HG03521 (cell line): ENCODE measurements at regions not wholly inside any gene's neighbourhood (a gene's known extent, or its start where the extent isn't known, plus 50 kb on each side); places are given as distances from the start of the nearest gene placed in this dataset.
"Not testable (repeated sequence)": the region's sequence is repeated elsewhere in the genome, so short reads cannot be mapped to it uniquely, and the experiment has no call there.

Experiments used
- ATAC-seq: cut with Tn5 transposase; IDR thresholded peaks from one replicate; pipeline ENCODE4 v1.9.1; 2021; ENCODE audit warnings: mild to moderate bottlenecking, moderate library complexity; ENCODE audit not compliant: unreplicated experiment

DNA sequence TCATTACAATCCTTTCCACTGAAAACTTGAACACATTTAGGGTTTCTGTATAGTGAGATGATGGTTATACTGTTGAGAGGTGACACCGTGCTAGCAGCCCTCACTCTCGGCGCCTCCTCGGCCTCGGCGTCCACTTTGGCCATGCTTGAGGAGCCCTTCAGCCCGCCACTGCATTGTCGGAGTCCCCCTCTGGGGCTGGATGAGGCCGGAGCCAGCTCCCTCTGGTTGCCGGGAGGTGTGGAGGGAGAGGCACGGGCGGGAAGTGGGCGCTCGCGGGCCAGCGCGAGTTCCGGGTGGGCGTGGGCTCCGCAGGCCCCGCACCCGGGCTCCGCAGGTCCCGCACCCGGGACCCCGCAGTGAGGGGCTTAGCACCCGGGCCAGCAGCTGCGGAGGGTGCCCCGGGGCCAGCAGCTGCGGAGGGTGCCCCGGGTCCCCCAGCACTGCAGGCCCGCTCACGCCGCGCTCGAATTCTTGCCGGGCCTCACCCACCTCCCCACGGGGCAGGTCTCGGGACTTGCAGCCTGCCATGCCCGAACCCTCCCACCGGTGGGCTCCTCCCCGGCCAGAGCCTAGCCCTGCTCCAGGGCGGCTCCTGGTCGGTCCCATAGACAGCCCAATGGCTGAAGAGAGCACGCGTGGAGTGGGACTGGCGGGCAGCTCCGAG is 145.9 kb upstream of the ZNF608 start:
- no peak for ATAC-seq

DNA sequence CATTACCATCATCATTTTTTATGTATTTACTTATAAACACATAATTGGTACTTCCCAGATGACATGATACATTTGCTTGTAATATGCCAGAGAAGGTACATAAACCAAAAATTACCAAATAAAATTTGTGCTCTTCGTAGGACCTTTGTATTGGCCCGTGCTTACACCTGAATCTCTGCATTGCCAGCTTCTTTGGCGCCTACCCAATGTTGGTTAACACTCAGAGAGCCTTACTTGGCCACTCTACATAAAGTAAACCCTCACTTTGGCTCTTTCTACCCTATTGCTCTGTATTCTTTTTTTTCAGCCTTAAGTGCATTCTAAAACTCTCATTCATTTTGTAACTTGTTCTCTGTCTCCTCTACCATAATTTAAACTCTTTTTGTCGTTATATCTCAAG is 148.1 kb upstream of the ZNF608 start:
- no peak for ATAC-seq

DNA sequence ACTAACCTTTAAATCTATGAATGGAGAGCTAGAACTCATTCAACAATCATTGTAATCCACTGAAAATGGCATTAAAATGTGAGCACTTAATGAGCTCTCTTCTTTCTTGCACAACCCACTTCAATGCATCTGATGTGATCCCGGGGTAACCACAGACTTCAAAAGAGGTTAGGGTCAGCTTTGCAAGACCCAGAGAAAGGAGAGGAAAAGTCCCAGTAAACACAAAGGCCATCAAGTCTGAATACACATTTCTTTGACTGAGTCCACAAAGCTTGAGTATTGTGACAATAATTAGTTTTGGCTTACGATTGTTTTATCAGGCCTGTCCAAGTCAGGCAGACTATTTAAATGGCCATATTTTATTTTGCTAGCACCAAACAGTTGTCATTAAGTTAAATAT is 148.8 kb upstream of the ZNF608 start:
- ATAC-seq: no peak

DNA sequence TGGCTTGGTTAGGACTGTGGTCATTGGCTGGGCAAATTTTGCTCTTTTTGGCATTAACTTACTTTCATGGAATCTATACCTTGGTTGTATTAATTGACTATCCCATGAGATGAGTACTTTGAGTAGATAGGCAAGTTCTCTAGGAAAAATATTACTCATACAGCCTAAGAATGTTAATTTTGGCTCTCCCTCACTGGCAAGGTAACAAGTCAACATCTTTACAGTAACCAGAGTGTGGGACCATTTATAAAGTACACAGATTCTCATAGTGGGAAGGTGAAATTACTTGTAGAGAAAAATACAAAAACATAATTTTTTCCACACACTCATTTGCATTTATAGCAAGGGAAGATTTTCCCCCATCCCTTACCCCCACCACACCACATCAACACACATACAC is 154.6 kb upstream of the ZNF608 start:
- no peak for ATAC-seq

DNA sequence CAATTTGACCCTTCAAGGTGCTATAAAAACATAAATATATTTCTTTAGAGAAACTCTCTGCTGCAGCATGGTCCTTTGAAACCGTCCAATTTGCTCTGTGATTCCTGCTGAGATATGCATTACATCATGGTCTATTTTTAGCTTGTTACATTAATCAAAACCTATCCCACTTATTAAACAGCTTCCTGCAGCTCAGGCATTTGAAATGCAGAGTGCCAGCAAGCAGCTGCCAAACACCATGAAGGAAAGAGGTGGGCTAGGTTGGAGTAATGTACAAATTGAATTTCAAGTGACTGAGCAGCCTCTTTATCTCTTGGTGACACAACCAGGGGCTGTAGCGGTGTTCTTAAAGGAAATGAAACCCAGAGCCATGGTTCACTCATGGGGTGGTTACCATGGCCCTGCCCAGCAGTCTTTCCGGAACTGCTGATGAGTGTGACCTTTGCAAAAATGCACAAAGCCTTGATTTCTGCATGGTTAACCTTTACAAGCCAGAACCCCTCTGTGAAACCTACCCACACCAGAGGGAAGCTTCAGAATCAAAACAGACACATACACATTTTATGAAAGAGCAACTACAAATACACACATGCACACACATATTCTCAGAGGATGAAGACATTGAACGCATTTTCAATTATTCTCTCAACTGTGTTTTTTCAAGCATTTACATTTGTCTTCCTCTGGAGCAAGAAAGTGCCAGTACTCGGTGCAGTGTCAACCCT is 155.8 kb upstream of the ZNF608 start:
- ATAC-seq: peak; percentile 100

DNA sequence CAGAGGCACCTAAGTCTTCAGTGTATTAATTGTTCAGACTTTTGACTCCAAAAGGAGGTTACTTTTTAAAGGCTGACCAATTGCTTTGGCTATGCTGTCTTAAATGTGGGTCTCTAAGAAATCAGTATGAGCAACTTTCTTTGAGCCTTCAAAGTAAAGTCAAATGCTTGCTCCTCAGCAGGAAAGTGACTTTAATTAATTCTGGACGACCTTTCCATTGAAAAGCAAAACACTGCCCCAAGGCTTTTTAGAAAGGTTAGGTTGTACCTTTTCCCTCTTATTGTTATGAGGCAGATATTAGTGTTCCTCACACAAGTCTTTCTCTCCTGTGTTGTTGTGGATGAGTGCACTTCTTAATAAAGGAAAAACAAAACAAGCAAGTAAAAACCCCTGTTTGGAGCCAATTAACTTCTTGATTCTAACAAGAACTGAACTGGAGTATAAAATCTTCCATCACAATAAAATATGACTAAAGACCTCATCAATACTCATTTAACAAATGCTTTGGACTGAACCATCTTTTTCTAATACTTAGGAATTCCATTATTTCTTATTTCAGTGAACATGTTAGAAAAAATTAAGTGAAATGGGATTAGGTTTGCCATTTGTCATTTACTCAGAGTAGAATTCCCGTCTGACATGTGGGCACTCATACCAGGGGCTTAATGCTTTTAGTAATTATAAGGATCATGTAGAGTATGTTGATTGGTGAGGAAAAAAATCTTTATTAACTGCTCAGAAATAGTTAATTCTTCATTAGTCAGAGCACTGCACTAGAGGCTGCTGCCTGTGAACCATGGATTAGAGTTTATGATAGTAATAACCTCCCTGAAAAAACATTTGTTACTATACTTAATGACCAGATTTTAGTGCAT is 159.1 kb upstream of the ZNF608 start:
- no peak for ATAC-seq

DNA sequence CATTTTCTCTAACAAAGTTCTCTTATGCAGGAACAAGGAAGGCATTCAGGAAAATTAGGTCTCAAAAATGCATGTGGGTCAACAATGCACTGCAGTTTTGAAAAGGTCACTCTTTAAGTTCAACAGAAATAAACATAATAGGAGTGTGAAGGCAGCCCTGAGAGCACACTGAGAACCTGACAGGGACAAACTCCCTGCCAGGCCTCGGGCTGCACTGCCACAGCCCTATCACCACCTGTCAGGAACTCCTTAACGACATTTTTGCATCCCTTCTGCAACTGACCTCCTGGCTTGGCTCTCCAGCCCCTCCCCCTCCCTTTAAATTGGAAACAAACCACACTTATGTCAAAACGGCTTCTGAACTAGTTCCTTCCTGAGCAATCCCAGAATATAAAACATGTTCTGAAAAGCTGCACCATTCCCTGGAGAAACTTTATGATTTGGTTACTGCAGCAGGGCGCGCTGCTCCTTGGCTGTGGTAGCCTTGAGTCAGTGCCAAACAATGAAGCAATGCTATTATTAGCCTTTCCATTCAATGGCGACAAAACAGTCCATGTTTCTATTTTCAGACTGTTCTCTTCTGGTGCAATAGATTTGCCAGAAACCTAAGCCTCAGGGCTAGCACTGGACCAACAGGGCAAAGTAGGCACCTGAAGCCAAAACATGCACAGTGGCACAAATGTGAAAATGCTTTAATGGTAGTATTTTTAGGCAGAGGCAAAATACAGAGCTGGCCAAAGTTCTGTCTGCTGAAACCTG is 160.1 kb upstream of the ZNF608 start:
- no peak for ATAC-seq

DNA sequence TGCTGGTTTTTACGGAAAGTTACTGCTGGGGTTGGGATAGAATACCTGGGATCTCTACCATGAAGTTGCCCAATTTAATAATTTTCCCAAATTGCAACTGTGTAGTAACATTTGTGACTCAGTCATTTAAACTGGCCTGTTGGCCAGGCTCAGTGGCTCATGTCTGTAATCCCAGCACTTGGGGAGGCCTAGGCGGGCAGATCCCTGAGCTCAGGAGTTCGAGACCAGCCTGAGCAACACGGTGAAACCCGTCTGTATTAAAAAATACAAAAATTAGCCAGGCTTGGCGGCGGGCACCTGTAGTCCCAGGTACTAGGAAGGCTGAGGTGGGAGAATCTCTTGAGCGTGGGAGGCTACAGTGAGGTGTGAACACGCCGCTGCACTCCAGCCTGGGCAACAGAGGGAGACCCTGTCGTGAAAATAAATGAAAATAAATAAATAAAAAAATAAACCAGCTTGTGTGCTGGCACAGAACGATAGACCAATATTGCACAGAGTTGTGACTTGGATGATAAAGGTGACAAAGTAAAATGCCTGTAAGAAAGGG is 160.7 kb upstream of the ZNF608 start:
- ATAC-seq: no peak

DNA sequence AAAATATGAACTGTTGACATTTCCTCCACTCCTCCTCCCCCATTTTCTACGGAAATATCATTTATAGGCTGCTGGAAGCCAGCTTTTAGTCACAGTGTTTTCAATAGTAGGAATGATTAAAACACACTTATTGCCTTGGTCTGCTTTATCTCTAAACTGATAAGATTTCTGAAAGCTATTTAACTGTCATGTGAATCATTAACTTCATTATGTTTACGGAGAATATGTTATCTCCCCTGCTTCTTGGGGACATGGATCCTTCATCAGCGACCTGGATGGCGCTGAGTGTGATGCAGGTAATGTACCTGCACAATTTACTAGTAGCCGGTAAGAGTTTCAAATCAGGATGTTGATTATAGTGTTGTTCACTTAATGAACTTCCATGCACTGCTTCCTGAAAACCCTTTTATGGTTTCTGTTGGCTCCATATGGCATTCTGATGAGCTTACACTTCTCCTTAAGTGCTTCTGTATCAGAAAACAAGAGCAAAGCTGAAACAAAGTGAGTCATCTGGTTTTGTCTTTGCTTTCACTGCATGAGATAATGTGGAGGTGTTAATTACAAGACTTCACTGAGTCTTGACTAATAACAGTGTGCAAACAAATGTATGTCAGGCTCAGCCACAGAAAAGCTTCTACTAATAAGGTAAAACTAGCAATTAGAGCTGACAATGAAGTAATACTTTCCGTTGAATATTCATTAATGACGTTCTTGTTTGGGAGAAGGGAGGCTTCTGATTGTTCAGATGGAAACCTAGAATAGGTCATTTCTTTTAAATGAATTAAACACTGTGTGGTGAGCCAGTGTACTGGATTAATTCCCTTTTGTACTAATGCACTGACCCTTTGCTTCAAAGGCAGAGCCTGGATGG is 162.4 kb upstream of the ZNF608 start:
- peak; percentile 63 for ATAC-seq

DNA sequence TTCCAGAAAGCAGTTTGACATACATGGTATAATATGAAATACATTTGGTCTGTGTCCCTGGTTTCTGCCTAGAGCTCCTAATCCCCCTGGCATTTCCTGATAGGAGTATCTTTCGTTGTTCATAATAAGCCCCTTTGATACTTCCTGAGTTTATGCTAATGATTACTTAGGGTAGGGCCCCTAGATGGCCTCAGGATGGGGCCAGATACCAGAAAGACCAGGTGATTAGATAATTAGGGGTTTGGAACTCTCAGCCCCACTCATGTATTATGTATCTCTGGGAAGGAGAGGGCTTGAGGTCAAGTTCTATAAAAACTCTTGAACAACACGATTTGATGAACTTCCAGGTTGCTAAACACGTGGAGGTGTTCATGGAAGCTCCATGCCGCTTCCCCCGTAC is 163.3 kb upstream of the ZNF608 start:
- ATAC-seq: no peak

DNA sequence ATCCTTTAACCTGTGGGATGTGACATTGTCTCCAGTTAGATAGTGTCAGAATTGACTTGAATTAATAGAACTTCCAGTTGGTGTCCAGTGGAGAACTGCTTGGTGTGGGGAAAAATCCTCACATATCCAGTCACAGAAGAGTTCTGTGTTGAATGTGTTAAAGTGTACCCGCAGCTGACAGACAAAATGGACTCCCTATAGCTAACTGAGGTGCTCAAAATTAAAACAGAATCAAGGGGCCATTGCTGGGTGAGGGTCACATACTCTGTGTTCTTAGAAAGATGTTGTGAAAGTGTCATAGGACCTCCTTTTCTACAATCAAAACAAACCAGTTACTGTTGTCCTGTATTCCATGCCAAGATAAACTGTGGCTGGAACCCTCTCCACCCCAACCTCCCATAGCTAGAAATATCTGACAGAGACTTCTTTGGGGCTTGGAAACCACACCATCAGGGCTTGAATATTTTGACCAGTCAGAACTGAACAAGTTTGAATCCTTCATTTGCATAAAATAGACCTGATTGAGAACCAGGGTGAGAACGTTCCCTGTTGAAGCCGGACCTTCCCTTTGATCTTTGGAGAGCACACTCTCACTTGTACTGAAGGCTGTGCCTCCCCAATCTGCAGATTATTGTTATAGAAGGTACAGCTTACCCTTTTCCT is 164.0 kb upstream of the ZNF608 start:
- ATAC-seq: no peak

DNA sequence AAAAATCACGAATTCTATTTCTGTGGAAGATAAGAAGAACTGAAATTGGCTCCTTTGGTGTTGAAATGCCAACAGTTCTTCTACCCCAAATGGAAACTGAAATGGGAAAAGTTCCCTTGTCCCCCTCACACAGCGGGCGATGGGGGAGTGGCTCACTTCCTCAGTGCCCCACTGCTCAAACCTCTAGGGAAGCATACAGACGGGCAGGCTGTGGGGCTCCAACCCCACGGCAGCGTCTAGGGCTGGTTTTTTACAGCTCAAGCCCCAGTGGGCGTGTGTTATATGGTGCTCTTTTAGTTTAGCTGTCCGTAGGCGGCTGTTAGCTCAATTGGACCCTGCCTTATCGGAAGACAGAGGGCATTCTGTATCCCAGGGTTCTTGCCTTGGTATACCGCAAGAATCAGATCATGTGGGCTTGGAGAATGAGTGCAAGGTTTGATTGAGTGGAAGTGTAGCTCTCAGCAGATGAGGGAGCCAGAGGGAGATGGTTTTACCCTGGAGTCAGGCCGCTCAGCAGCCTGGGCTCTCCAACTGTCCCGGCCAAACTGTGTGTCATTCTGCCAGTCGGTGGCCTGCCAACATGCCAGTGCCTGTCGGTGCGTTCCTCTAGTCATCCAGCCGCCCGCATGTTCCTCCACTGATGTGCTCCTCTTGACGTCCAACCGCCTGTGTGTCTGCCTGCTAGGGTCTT is 166.3 kb upstream of the ZNF608 start:
- ATAC-seq: no peak

DNA sequence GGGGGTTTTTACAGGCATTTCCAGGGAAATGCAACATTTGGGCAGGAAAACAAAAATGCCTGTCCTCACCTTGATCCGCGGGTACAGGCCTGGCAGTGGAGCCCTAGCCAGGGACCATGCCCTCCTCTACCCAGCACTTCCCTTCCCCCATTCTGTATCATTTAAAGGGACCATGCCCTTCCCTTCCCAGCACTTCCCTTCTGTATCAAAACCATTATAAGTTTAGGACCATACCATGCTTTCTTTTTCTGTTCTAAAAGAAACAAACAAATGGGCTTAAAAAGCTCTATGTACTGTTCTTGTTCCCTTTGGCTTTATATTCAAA is 166.9 kb upstream of the ZNF608 start:
- ATAC-seq: no peak

DNA sequence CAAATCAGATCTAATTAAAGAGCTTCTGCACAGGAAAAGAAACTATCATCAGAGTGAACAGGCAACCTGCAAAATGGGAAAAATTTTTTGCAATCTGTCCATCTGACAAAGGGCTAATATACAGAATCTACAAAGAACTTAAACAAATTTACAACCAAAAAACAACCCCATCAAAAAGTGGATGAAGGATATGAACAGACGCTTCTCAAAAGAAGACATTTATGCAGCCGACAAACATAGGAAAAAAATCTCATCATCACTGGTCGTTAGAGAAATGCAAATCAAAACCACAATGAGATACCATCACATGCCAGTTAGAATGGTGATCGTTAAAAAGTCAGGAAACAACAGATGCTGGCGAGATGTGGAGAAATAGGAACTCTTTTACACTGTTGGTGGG is 169.9 kb upstream of the ZNF608 start:
- ATAC-seq: not testable (repeated sequence)

DNA sequence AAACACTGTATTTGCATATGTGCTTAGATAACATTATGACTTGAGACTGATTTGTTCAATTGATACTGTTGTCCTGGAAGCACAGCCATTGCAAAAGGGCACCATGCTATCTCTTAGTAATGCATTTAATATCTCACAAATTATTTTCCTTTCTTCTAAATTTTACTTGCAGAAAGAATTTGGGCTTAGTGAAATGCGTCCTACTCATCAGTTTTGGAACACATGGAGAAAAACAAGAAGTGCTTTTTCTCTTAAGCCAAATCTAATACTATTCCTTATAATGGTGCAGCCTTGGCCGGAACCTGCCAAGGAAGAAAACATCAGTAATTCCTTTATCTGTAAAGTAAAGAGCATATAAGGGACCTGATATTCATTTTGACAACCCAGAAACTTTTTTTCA is 172.2 kb upstream of the ZNF608 start:
- no peak for ATAC-seq

DNA sequence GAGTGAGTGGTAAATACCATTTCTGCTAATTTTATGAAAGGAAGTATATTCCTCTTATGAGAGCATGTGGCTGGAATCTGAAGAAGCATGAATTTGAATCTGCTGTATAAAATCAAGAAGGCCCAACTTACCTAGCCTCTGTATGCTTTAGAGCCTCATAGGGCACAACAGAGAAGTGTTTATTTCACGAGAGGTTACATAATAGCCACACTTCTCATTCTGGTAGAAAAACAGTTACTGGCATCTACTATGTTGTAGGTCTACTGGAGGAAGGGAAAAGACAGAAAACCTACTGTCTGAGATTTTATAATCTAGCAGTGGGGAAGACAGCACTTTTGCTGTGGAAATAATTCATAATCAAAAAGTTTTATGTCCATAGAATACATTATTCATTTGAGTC is 172.6 kb upstream of the ZNF608 start:
- ATAC-seq: no peak

DNA sequence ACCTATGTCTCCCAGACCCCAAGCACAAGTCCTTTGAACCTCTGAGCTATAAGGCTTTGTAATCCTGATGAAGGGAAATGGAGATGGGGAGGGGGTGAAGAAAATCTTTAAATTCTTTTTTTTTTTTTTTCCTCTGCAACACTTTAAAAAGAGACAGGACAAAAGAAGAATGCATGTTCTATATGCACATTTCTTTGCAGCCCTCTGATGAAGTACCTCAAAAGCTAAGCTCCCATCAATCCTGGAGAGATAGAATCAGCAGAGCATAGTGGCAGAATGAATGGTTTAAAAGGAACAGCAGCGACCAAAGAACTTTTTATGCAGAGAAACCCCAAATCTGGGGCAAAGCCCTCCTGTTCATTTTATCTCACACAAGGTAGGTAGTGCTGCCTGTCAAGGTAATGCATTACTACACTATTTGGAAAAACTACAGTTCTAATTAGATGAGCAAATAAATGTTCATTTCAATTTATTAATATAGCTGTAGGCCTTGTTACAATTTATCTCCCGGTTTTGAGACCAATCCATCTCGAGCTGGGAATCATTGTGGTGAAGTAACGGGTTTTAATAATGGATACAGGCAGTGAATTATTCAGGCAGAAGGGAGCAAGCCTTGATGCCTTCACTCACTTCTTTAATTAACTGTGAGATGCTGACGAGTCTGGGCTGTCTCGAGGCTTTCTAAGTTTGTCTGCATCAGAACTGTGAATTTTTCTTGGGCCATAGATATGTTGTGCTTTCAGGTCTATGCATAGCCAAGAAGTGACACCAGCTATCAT is 173.5 kb upstream of the ZNF608 start:
- no peak for ATAC-seq
